ENCODE measurements at regions not wholly inside any gene's neighbourhood (a gene's known extent, or its start where the extent isn't known, plus 50 kb on each side); places are given as distances from the start of the nearest gene placed in this dataset.

DNA sequence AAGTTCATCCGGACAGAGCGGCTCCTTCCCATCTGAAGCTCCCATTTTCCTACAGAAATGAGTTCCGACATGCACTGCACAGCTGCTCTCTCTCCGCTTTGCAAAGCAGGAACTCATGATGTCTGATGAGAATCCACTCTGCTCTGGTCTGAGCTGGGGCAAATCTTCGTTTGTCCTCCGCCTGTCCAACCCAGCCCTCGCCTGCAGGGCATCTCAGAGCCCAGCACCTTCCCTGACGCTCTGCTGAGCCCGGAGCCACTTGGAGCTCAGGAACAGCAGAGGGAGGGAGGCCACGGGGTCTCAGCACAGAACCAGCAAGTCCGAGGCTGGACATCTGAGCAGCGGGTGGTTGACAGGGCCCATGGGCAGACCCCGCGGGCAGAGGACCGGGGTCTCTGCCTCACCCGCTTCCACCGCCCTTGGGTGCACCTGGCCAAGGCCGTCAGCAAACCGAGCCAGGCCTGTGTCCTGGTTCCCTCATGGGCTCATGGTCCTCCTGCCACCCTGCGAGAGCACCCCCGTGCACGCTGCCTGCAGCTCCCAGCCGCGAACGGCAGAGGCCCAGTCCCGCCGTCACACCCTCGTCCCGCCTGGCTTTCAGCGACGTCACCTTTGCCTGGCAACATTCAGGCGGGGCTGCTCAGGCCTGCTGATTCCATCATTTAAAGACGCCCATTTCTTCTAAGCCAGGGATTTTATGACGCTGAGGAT, 78.5 kb upstream of the BHLHE23 start:
- H3K9me3 ChIP-seq: no peaks in the 10 kb centered on the region
- H3K9ac ChIP-seq: no peak overlapping the region
- H3F3A ChIP-seq (replicated peaks; ENCODE audit: insufficient read depth): no peaks in the 10 kb centered on the region
- H3K79me2 ChIP-seq (ENCODE audit: insufficient read depth): no peaks in the 10 kb centered on the region
- peak; percentile 62 for DNase-seq
- H3K36me3 ChIP-seq (replicated peaks in 1 of 2; ENCODE audit: control insufficient read depth in 1 of 2, insufficient read depth in 2 of 2, low read length in 1 of 2): no peaks in the 10 kb centered on the region
- 18% methylated on average over 16 of the region's 34 CpGs for WGBS (ENCODE audit: low lambda C conversion rate)
- H2AFZ ChIP-seq (ENCODE audit: low read depth): no peak overlapping the region
- POLR2A ChIA-PET: interaction anchor here (0.7 kb wide), 1 partner anchor 138 kb away, joined by 3 read pairs; no protein-coding TSS in a partner anchor
- H3K27me3 ChIP-seq (ENCODE audit: insufficient read depth): peaks cover 51% of the 10 kb centered on the region
- H3K9me2 ChIP-seq: no peaks in the 10 kb centered on the region
- CTCF ChIA-PET: interaction anchor here (1.0 to 1.9 kb wide), 4 partner anchors 9 to 29 kb away, joined by 3 to 7 read pairs (median 4); no protein-coding TSS in a partner anchor
- H3K27ac ChIP-seq (ENCODE audit: low read depth in 2 of 2, low read length in 1 of 2): no peak overlapping the region
- no peaks in the 10 kb centered on the region for H3K4me1 ChIP-seq (ENCODE audit: control insufficient read depth in 1 of 2, insufficient read depth in 2 of 2, low read depth in 1 of 2, low read length in 1 of 2)
- H3K4me3 ChIP-seq (ENCODE audit: low read depth in 2 of 2, low read length in 1 of 2): no peak overlapping the region
- H4K20me1 ChIP-seq (ENCODE audit: insufficient read depth): no peaks in the 10 kb centered on the region
- TF ChIP-seq CHD2 (IDR thresholded peaks at IDR 0.05; ENCODE audit: low read length, partially characterized antibody) (no peak), NRF1 (IDR thresholded peaks at IDR 0.05; ENCODE audit: low read depth, low read length) (no peak)
- H3K4me2 ChIP-seq: no peak overlapping the region

DNA sequence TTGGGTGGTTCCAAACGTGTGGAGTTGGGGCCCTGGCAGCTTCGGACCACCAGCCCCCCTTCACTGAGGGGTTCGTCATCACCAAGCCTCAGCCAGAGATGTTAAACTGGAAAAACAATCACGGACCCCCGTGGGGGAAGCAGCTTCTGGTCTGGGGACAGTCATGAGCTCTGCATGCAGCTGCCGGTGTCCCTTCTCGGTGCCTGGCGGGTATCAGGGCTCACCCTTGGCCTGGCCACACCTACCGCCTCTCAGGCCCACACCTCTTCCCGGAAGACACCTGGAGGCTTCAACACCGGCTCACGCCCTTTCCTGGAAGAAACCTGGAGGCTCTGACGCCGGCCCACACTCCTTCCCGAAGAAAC, 77.8 kb upstream of the BHLHE23 start:
- Histone ChIP-seq H2AFZ (ENCODE audit: low read depth) (no peak overlapping the region), H3K9me3 (no peaks in the 10 kb centered on the region), H3K4me2 (no peak overlapping the region), H3F3A (replicated peaks; ENCODE audit: insufficient read depth) (no peaks in the 10 kb centered on the region), H4K20me1 (ENCODE audit: insufficient read depth) (no peaks in the 10 kb centered on the region), H3K4me3 (ENCODE audit: low read depth in 2 of 2, low read length in 1 of 2) (no peak overlapping the region), H3K36me3 (replicated peaks in 1 of 2; ENCODE audit: control insufficient read depth in 1 of 2, insufficient read depth in 2 of 2, low read length in 1 of 2) (no peaks in the 10 kb centered on the region), H3K9me2 (no peaks in the 10 kb centered on the region), H3K79me2 (ENCODE audit: insufficient read depth) (no peaks in the 10 kb centered on the region), H3K4me1 (ENCODE audit: control insufficient read depth in 1 of 2, insufficient read depth in 2 of 2, low read depth in 1 of 2, low read length in 1 of 2) (no peaks in the 10 kb centered on the region), H3K9ac (no peak overlapping the region), H3K27me3 (ENCODE audit: insufficient read depth) (peaks cover 45% of the 10 kb centered on the region), H3K27ac (ENCODE audit: low read depth in 2 of 2, low read length in 1 of 2) (no peak overlapping the region)
- 8% methylated on average over 4 of the region's 15 CpGs for WGBS (ENCODE audit: low lambda C conversion rate)
- TF ChIP-seq GABPA (IDR thresholded peaks at IDR 0.05; ENCODE audit: low read depth): no peak
- no peak for TF ChIP-seq NRF1 (IDR thresholded peaks at IDR 0.05; ENCODE audit: low read depth, low read length)
- TF ChIP-seq PBX3 (IDR thresholded peaks at IDR 0.05): no peak
- no peak for TF ChIP-seq TEAD4 (IDR thresholded peaks at IDR 0.05; ENCODE audit: borderline replicate concordance, insufficient read depth)
- no peak for TF ChIP-seq JUND (IDR thresholded peaks at IDR 0.05)
- no peak for TF ChIP-seq MEF2A (IDR thresholded peaks at IDR 0.05; ENCODE audit: borderline replicate concordance, low read depth)
- TF ChIP-seq SMC3 (IDR thresholded peaks at IDR 0.05; ENCODE audit: low read depth, low read length): no peak
- TF ChIP-seq, protein P1, sequence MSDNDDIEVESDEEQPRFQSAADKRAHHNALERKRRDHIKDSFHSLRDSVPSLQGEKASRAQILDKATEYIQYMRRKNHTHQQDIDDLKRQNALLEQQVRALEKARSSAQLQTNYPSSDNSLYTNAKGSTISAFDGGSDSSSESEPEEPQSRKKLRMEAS (IDR thresholded peaks at IDR 0.05; ENCODE audit: low read depth): no peak
- DNase-seq: no peak
- CTCF ChIA-PET: interaction anchor here (1.0 to 1.9 kb wide), 4 partner anchors 10 to 28 kb away, joined by 3 to 7 read pairs (median 4); no protein-coding TSS in a partner anchor
- POLR2A ChIA-PET: no interaction called here

All from SK-N-SH (cell line).